RPMI8226 (cell line): ENCODE measurements at regions not wholly inside any gene's neighbourhood (a gene's known extent, or its start where the extent isn't known, plus 50 kb on each side); places are given as distances from the start of the nearest gene placed in this dataset.

Experiments
- DNase-seq: peaks from one replicate; pipeline ENCODE4 v3.0.0-alpha.2; 2015

DNA sequence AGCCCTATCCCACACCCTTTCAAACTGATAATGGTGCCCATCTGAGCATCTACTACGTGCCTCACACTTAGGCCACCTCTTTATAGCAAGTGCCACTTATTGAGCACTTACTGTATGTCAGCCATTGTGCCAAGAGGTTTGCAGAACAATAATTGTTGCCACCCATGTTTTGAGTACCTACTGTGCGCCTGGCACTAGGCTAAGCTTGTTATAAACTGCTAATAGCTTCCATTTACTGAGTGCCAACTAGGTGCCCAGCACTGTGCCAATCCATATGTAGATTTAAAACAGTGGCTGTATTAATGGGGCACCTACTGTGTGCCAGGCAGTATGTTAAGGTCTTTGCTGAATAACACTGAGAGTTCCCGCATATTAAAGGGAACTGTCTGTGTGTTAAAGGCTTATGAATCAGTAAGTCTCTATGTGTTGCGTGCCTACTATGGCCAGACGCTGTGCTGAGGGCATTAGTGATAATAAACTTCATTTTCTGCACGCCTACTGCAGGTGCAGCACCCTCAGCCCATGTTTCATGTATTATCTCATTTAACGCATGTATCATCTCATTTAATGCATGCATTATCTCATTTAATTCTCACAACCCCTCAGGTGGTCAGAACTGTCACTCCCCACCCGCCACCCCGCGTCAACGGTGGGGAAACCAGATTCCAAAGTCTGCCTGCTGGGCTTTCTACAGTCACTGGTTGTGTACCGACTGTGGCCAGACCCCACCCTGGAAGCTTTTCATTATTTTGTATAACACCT is 105.0 kb downstream of the PTPRS start:
- no peak for DNase-seq

GRCh38 chr19:5234412-5234811 is 106.2 kb downstream of the PTPRS start:
- DNase-seq: no peak

- no peak for DNase-seq
Observed at GRCh38 chr19:5232798-5233505, 107.7 kb downstream of the PTPRS start.

- no peak for DNase-seq
Observed at GRCh38 chr19:5231857-5232678, 108.5 kb downstream of the PTPRS start.

GRCh38 chr19:5230730-5231555 is 109.7 kb downstream of the PTPRS start:
- DNase-seq: peak; percentile 21

- DNase-seq: no peak
Observed at GRCh38 chr19:5229778-5230335, 110.8 kb downstream of the PTPRS start.

DNA sequence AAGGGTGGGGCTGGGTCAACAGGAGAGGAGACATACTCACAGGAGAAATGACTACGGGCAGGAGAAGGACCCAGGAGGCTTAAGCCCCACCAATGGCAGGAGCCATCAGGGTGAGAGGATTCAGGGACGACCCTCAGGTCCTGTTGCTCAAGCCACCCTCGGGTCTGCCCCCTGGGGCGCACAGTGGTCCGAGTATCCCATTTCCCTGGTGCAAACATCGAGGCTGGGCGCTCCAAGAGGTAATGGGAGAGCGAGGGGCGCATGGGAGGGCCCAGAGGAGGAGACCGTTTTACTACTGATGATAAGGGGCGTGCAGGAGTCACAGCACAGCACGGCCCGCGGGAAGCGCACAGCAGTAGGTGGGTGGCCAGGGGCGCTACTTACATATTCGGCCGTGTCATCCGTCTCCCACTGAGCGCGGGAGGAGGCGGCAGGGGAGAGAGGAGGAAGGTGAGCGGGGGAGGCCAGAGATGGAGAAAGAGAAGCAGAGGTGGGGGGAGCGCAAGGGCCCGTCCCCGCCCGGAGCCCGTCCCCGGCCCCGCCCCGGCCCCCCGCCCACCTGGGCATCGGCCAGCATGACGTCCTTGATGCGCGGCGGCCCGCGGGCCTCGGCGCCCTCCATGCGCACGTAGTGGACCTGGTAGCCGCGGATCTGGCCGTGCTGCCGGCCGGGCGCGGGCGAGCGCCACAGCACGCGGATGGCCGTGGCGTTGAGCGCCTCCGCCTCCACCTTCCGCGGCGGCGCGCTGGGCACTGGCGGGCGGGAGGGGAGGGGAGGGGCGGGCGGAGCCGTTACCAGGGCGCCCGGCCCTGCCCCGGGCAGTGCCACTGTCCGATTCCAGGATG is 111.5 kb downstream of the PTPRS start:
- DNase-seq: peak; percentile 48

DNA sequence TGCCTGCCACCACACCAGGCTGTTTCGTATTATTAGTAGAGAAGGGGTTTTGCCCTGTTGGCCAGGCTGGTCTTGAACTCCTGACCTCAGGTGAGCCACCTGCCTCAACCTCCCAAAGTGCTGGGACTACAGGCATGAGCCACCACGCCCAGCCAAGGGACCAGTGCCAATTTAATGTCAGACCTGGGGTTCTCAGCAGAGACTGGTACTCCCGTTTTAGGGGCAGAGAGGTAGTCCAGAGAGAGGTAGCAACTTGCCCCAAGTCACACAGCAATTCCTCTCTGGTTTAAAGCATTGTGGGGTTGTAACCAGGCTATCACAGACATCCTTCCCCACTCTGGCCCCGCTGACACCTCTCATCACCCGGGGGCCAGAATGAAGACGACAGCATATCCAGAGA is 112.1 kb downstream of the PTPRS start:
- no peak for DNase-seq

DNA sequence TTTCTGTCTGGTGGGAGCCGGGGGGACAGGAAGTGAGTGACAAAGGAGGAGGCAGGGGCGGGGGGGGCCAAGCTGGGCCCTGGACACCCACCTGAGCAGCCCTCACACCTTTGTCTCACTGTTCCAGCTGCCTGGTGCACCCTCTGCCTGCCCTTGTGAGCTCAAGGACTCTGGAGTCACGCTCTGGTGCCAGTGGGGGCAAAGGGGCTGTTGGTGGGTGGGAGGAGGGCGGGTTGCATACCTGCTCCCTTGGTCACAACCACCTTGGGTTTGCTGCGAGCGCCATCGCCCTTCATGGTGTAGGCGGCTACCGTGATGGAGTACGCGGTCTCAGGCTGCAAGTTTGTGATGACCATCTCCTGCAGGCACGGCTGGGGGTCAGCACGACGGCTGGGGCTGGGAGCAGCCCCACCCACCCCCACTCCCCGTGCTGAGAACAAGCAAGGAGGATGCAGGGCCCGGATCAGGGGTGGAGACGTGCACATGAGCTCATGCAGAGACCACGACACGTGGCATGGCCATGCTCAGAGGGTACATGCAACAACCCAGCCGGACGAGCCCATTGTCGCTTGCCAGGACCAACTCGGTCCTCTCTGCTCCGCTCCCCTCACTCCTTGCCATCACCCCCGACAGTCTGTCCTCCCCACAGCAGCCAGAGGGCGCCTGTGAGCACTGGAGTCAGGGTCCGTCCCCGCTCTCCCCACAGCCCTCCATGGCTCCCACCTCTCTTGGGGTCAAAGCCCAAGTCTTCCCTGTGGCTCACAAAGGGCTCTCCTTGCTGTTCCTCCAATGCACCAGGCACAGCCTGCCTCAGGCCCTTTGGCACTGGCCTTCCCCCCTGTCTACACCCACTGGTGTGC is 114.9 kb downstream of the PTPRS start:
- DNase-seq: peak; percentile 52

- DNase-seq: no peak
Observed at GRCh38 chr19:5224480-5224879, 116.1 kb downstream of the PTPRS start.

DNA sequence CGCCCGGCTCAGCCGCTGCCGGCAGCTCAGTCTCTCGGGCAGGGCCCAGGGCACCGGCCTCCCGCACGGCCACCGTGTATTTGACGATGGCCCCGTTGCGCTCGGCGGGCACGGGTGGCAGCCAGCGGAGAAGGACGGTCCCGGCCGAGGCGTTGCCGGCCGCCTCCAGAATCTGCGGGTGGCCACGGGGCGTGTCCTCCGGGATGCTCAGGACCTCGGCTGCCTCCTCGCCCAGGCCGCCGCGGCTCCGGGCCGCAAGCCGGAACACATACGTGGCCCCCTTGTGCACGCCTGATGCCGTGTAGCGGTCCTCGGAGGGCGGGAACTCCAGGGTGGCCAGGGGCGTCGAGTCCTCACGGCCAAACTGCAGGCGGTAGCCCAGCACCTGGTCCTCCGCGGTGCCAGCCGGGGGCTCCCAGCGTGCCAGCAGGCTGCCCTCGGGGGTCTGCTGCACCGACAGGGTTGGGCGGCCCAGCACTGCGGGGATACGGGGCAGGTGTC is 117.7 kb downstream of the PTPRS start:
- DNase-seq: no peak

DNA sequence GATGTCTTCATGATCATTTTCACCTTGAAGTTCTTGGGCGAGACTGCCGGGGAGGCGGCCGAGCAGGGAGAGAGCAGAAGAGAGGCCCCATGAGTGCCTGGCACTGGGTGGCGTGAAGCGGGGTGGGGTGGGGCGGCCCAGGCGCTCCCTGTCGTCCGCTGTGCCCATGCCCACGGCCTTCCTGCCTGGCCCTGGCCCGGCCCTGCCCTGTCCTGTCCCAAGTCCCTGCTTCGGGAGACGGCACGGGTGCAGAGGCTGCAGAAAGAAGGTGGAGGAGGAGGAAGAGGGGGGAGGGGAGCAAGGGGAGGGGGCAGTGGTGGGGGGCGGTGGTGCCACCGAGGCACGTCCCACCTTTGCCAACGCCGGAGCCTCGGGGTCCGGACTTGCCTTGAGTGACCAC is 118.4 kb downstream of the PTPRS start:
- DNase-seq: no peak

DNA sequence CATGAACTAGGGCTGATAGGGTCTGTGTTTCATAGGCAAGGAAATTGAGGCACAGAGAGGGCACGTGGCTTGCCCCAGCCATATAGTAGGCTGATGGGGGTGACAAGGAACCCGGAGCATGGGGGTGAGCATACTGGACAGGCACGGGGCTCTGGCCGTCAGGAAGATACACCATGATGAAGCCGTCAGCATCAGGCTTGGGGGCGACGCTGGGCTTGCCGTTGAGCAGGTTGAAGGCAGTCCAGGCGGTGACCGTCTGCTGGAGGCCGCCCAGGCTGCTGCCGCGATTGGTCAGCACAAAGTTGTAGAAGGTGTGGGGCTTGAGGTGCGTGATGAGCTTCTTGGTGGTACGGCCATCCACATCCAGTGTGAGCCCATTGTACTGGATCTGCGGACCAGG is 119.7 kb downstream of the PTPRS start:
- DNase-seq: no peak

DNA sequence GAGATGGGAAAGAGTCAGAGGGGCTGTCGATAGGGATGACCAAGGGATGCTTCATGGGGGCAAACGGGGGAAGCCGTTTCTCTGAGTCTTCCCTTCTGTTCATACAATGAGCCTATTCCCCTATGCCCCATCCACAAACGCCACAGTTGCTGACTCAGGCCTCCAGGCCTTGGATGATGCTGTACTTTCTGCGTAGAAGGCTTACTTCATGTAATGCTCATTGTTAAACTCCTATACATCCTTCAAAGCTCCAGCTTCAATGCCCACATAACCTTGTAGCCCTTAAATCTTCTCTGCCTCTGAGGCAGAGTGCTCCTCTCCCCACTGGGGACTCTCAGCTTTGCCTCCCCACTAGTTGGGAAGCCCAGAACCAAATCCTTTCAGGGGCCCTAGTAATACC is 120.3 kb downstream of the PTPRS start:
- DNase-seq: no peak

DNA sequence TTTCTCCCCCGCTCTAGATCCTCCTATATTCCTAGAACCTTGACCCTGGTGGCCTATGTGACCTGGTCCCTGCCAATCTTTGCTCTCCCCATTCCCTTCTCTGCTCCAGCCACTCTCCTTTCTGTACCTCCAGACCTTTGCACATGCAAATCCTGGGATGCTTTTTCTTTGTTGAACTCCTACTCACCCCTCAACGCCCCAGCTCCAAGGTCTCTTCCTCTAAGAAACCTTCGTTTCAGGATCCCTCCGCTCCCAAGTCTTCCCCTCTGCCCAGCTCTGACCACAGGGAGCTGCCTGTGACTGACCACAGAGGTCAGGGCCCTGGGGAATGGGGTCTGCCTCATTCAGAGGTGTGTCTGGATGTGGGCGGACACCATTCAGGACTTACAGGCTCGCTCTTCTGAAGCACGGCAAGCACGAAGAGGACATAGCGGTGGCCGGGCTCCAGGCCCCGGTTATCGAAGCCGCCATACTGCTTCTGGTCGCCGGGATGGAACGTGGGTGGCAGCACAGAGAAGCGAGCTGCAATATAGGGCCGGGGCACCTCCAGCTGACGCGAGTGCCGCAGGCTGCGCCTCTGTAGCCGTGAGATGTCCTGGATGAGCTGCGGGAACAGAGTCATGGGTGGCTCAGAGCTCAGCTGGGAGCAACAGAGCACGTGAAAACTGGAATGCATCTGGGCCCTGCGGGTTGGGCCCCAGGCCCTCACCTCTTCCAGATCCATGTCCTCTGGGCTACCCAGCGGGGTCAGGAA is 120.9 kb downstream of the PTPRS start:
- DNase-seq: no peak

DNA sequence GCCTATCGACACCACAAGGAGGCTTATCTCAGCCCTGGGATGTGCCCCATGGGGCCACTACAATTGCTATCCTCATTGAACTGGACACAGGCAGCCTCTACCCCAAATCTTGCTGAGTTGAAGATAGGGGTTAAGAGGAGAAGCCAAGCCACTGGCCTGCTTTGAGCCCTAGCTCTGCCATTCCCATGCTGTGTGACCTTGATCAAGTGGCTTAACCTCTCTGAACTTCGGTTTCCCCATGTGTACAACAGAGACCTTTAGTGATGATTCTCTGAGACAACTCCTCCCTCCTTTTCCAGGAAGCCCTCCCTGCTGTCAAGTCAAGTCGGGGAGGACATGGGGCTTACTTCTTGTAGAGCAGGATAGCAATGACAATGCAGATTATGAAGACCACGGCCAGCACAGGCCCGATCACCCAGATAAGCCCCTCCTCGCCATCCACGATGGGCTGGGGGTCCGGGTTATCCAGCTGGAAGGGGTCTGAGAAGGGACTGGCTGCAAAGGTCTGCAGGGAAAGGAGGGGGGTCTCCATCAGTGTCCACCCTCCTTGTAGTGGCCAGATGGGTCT is 121.6 kb downstream of the PTPRS start:
- DNase-seq: no peak

DNA sequence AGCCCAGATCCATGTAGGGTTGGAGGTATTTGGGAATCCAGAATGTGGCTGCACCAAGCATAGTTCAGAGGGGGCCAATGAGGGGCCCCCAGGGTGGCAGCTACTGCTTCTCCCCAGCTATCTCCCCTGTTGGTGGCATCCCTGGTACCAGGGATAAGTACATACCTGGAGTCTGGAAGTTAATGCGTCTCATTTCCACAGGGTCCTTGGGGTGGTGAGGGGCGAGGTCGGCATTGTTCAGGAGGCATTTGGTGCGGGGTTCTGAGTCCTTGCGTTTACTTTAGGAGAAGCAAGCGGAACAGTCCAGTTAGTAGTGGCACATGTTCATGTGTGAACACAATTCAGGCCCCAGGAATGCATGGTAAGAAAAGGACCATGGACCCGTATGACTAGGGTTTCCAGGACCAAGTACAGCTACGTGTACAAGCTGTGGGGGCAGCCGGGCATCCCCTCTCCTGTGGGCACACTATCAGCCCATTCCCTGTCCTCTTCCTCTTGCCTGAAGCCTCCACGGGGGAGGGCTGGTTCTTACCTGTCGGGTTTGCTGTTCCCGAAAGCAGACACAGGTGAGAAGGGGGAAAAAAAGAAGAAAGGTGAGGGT is 122.3 kb downstream of the PTPRS start:
- DNase-seq: no peak

DNA sequence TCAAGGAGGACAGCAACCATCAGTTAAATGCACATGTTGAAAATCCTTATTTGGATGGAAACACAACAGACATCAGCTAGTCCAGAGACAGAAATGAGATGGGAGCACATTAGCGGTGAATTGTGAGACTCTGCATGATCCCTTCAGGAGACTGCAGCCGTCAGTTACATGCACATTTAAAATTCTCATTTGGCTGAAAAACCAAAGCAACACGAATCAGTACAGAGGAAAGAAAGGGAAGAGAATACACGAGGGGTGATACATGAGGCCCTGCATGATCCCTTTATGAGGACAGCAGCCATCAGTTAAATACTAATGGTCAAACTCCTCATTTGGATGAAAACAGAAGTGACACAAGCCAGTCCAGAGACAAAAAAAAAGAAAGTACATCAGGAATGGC is 123.4 kb downstream of the PTPRS start:
- DNase-seq: no peak
